Psoas muscle (tissue), 7 donors: ENCODE measurements at regions not wholly inside any gene's neighbourhood (a gene's known extent, or its start where the extent isn't known, plus 50 kb on each side); places are given as distances from the start of the nearest gene placed in this dataset.
A peak's percentile ranks its signal among the peaks of the same experiment; 100 is the strongest.

ENCODE experiments used
- ATAC-seq, 4 donors: fragments of 200-7000 bp; cut with Tn5 transposase; one replicate each; pipeline ENCODE4 v1.9.1; 2020; ENCODE audit warnings: moderate library complexity in 3 of 4, mild to moderate bottlenecking in 2 of 4
- DNase-seq, 2 donors: peaks; one replicate each; pipeline ENCODE4 v3.0.0-alpha.2; 2020
- H3K27ac ChIP-seq: fragments of 200-600 bp; one replicate; pipeline ENCODE4 v1.8.0; 2022
- H3K27me3 ChIP-seq, 3 donors: fragments of 200-600 bp in 1 of 3; one replicate each; pipeline versions ENCODE4 v1.6.1 to v1.8.0; 2013 to 2022; ENCODE audit warnings: low read length in 2 of 3, mild to moderate bottlenecking in 2 of 3, moderate library complexity in 1 of 3; ENCODE audit not compliant: insufficient read depth in 3 of 3
- H3K36me3 ChIP-seq, 2 donors: fragments of 200-600 bp in 1 of 2; one replicate each; pipeline versions ENCODE4 v1.6.1 to v1.8.0; 2013 to 2022; ENCODE audit warnings: low read depth in 1 of 2, mild to moderate bottlenecking in 1 of 2, moderate library complexity in 1 of 2; ENCODE audit not compliant: insufficient read depth in 1 of 2
- H3K4me1 ChIP-seq: fragments of 200-600 bp; one replicate; pipeline ENCODE4 v1.8.0; 2022
- H3K4me3 ChIP-seq: fragments of 200-600 bp; one replicate; pipeline ENCODE4 v1.8.0; 2022; ENCODE audit warnings: mild to moderate bottlenecking
- H3K9me3 ChIP-seq: fragments of 200-600 bp; one replicate; pipeline ENCODE4 v1.8.0; 2022
- WGBS, 3 donors: extraction: QIAGEN DNeasy Blood & Tissue Kit; methylation state at CpG; one replicate each; pipeline versions ENCODE4 v1.1.6 to v1.1.7; 2013; 5-methylcytosine and 5-hydroxymethylcytosine counted together
- intact Hi-C, 2 donors: fragments of 100-400 bp; cut with DNase I; formaldehyde crosslinking; loops; one replicate each; pipeline versions ENCODE4 v1.11.0 to v1.14.2; 2022
- TF ChIP-seq, protein P1 (sequence below): fragments of 200-600 bp; IDR thresholded peaks from one replicate; pipeline ENCODE4 v1.8.0; 2022; ENCODE audit warnings: antibody characterized with exemption
- donor health status: healthy with polysubstance abuse.
- donor health status: DM: no; HTN: no; CAD: no; lungs with moderate emphysema.
- donor health status: Bipolar disorder and iron deficiency.
- donor health status: healthy.
- donor health status: DM: yes; HTN: yes; CAD: no.
- donor health status: DM: no; HTN: no; CAD: no.
- donor health status: DM: yes; HTN: yes; CAD: no.

DNA sequence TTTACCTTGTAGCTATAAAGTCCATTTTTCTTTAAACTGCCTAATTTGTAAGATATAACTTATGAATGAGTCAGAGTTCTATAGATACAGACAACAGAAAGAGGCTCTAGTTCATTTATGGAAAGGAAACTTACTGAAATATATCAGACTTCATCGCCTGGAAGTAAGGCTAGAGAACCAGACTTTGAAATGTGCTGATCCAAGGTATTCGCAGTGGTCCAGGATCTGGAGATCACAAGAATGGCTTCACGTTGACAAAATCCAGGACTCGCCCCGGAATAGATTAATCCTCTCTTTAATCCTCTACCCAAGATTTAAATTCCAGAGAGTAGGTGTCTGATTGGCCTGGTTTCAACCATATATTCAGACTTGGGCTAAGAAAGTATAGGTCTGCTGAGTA lies 69.1 kb upstream of the LOC128125822 start:
- DNase-seq = no peak
- H3K9me3 ChIP-seq = no peaks in the 10 kb centered on the region
- no peak overlapping the region for H3K27ac ChIP-seq
- TF ChIP-seq, protein P1, sequence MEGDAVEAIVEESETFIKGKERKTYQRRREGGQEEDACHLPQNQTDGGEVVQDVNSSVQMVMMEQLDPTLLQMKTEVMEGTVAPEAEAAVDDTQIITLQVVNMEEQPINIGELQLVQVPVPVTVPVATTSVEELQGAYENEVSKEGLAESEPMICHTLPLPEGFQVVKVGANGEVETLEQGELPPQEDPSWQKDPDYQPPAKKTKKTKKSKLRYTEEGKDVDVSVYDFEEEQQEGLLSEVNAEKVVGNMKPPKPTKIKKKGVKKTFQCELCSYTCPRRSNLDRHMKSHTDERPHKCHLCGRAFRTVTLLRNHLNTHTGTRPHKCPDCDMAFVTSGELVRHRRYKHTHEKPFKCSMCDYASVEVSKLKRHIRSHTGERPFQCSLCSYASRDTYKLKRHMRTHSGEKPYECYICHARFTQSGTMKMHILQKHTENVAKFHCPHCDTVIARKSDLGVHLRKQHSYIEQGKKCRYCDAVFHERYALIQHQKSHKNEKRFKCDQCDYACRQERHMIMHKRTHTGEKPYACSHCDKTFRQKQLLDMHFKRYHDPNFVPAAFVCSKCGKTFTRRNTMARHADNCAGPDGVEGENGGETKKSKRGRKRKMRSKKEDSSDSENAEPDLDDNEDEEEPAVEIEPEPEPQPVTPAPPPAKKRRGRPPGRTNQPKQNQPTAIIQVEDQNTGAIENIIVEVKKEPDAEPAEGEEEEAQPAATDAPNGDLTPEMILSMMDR = no peak
- ATAC-seq = no peak
- no peaks in the 10 kb centered on the region for H3K36me3 ChIP-seq
- H3K4me3 ChIP-seq = no peak overlapping the region
- no peaks in the 10 kb centered on the region for H3K27me3 ChIP-seq
- intact Hi-C loops = no loop called here
- no peaks in the 10 kb centered on the region for H3K4me1 ChIP-seq
- 81 to 88% (median 84%) methylated on average over 5 of the region's 5 CpGs for WGBS, 3 donors

DNA sequence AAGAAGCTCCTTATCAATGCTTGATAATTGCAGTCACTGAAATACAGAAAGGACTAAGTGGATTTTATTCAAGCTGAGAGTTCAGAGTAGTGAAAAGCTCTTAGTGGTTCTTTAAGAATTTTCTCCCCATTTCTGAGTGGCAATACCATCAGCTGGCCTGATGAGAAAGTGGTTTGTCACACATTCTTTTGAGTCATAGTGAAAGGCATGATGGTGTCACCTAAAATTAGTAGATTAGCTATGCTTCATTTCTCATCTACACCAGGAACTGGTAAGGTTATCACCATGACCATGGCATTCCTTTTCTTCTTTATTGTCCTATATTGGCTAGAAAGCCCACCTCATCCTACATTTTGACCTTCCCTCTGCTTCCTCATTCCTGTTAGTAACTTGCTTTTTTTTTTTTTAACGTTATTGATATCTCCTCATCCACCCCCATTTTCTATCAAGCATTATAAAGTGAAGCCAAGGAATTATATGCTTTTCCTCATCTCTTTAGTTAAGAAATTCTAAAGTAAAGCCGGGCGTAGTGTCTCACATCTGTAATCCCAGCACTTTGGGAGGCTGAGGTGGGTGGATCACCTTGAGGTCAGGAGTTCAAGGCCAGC lies 67.4 kb upstream of the LOC128125822 start:
- 75 to 82% (median 78%) methylated on average over 3 of the region's 3 CpGs for WGBS, 3 donors
- TF ChIP-seq, protein P1 = no peak

DNA sequence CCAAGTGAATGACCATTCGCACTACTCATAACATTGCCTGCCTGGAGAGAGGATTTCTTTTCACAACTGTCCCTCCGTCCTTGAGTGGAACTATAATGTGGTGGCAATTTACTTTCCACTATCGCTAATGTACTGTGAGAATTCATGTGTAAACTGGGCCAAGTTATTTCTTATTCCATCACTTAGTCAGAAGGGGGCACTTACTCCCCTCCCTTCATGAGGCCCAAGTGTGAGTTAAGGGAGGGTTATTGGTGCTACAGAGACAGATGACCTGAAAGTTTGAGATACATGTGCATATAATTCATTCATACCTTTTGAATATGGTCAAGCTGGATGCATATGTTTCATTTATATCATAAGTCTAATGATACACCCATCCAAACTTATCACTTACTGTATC lies 65.2 kb upstream of the LOC128125822 start:
- no peaks in the 10 kb centered on the region for H3K9me3 ChIP-seq
- intact Hi-C loops = no loop called here
- TF ChIP-seq, protein P1 = no peak
- no peaks in the 10 kb centered on the region for H3K27me3 ChIP-seq
- DNase-seq = no peak
- ATAC-seq = no peak
- H3K36me3 ChIP-seq = no peaks in the 10 kb centered on the region
- H3K4me1 ChIP-seq = peaks cover 13% of the 10 kb centered on the region
- 88 to 92% (median 90%) methylated on average over 3 of the region's 3 CpGs for WGBS, 3 donors
- H3K4me3 ChIP-seq = no peak overlapping the region
- no peak overlapping the region for H3K27ac ChIP-seq

More for the DNA sequence above, 67.4 kb upstream of the LOC128125822 start:
- ATAC-seq (peak in 3 of 4 donors; percentile 30 to 64 (median 41)), DNase-seq (no peak)
- no peaks in the 10 kb centered on the region for H3K27me3 ChIP-seq
- H3K4me1 ChIP-seq = peaks cover 8% of the 10 kb centered on the region
- H3K9me3 ChIP-seq = no peaks in the 10 kb centered on the region
- intact Hi-C loops = no loop called here
- no peaks in the 10 kb centered on the region for H3K36me3 ChIP-seq
- H3K27ac ChIP-seq = no peak overlapping the region
- no peak overlapping the region for H3K4me3 ChIP-seq

DNA sequence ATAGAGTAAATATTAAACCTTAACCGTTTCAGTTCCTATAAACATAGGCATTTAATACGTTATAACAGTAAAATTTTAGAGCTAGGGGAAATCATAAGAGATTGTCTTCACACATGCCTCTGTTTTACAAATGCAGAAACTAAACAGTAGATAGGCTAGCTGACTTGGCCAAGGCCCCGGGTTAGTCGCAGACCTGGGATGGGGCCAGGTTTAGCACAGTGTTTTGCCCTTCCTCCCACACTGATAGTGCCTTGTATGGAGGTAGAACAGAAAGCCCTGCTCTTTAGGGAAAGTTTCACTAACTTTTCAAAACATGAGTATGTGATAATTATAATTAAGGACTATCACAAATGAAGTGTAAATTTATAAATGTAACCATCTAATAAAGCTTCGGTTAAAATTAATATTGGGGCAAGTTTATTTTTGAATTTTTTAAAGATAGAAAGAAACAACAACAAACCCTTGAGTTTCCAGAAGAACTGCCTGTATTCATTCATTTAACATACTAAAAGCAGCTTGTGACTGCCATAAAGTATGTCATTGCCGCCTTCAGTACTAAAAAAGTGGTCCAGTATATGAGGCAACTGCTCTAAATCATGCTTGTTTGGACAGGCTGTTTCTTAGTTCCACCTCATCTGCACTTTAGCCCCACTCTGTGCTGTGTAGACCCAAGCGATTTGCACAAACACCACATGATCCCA lies 62.5 kb upstream of the LOC128125822 start:
- ATAC-seq (peak; percentile 71 to 94 (median 84)), DNase-seq (peak; percentile 34 to 66)
- WGBS, 3 donors = 38 to 47% (median 42%) methylated on average over 7 of the region's 7 CpGs
- intact Hi-C loops = no loop called here
- H3K27me3 ChIP-seq = peaks cover 0 to 2% (median 0%) of the 10 kb centered on the region in 3 donors
- peak overlapping the region; percentile 50 for H3K27ac ChIP-seq
- H3K4me3 ChIP-seq = no peak overlapping the region
- TF ChIP-seq, protein P1 = no peak
- no peaks in the 10 kb centered on the region for H3K9me3 ChIP-seq
- peaks cover 13% of the 10 kb centered on the region for H3K4me1 ChIP-seq
- no peaks in the 10 kb centered on the region for H3K36me3 ChIP-seq
